Ishikawa (cell line): ENCODE measurements at regions not wholly inside any gene's neighbourhood (a gene's known extent, or its start where the extent isn't known, plus 50 kb on each side); places are given as distances from the start of the nearest gene placed in this dataset.

ENCODE experiments used
- CEBPB ChIP-seq: IDR thresholded peaks from 2 replicates; pipeline ENCODE4 v1.6.1; 2012
- CREB1 ChIP-seq: IDR thresholded peaks from 2 replicates; pipeline ENCODE4 v1.6.1; 2012; ENCODE audit warnings: low read depth
- EGR1 ChIP-seq: IDR thresholded peaks from 2 replicates; pipeline ENCODE4 v1.6.1; 2012
- EP300 ChIP-seq: IDR thresholded peaks from 2 replicates; pipeline ENCODE4 v1.6.1; 2012; ENCODE audit warnings: borderline replicate concordance
- FOXM1 ChIP-seq: IDR thresholded peaks from 2 replicates; pipeline ENCODE4 v1.6.1; 2012; ENCODE audit warnings: low read depth, borderline replicate concordance
- NFIC ChIP-seq: IDR thresholded peaks from 2 replicates; pipeline ENCODE4 v1.6.1; 2012
- RAD21 ChIP-seq: IDR thresholded peaks from 2 replicates; pipeline ENCODE4 v1.6.1; 2012; ENCODE audit warnings: low read depth
- REST ChIP-seq: IDR thresholded peaks from 2 replicates; pipeline ENCODE4 v1.6.1; 2012; ENCODE audit warnings: low read depth, mild to moderate bottlenecking
- TAF1 ChIP-seq: IDR thresholded peaks from 2 replicates; pipeline ENCODE4 v1.6.1; 2012; ENCODE audit warnings: low read depth, mild to moderate bottlenecking
- TCF12 ChIP-seq: IDR thresholded peaks from 2 replicates; pipeline ENCODE4 v1.6.1; 2012; ENCODE audit warnings: low read depth
- TEAD4 ChIP-seq: IDR thresholded peaks from 2 replicates; pipeline ENCODE4 v1.6.1; 2012
- YY1 ChIP-seq: IDR thresholded peaks from 2 replicates; pipeline ENCODE4 v1.6.1; 2012; ENCODE audit warnings: low read depth
- ZBTB7A ChIP-seq: IDR thresholded peaks from 2 replicates; pipeline ENCODE4 v1.6.1; 2012; ENCODE audit warnings: low read depth
- TF ChIP-seq, protein P1 (sequence below): IDR thresholded peaks from 2 replicates; pipeline ENCODE4 v1.6.1; 2012
- TF ChIP-seq, protein P2 (sequence below): IDR thresholded peaks from 2 replicates; pipeline ENCODE4 v1.6.1; 2012

DNA sequence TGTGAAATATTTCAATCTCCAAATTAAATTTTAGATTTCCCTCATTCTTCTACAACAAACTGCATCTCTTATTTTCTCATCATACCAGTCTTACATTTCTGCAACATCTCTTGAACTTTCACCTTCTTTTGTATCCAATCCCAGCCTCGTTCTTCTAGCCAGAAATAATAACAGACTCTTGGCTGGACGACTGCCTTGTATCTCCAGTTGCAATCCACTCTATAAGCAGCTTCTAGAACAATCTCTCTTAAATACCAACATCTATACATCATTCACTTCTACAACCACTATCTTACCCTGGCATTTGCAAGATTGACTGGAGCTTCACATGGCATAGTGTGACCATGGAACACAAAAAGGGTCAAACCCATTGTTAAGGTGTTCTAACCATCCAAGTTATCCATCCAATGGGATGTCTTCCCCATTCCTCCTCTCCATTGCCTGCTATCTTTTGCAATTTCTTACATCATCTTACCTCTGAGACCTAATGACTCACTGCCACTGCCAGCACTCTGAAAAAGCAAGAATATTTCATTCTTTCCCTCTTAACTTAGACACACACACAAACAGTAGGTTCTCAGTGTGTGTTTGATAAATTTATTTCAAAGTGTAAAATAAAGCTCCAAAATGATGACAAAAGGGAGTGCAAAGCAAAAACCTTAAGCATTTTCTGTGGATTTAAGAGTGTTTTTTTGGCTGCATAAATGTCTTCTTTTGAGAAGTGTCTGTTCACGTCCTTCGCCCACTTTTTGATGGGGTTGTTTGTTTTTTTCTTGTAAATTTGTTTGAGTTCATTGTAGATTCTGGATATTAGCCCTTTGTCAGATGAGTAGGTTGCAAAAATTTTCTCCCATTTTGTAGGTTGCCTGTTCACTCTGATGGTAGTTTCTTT is 145.6 kb downstream of the METTL4 start:
- TF ChIP-seq EP300: no peak
- TF ChIP-seq YY1: no peak
- TF ChIP-seq TAF1: no peak
- no peak for TF ChIP-seq EGR1
- no peak for TF ChIP-seq REST
- TF ChIP-seq TEAD4: no peak
- TF ChIP-seq ZBTB7A: no peak
- no peak for TF ChIP-seq RAD21
- TF ChIP-seq CEBPB: no peak
- TF ChIP-seq, protein P1, sequence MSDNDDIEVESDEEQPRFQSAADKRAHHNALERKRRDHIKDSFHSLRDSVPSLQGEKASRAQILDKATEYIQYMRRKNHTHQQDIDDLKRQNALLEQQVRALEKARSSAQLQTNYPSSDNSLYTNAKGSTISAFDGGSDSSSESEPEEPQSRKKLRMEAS: no peak
- TF ChIP-seq FOXM1: no peak
- no peak for TF ChIP-seq NFIC
- TF ChIP-seq, protein P2, sequence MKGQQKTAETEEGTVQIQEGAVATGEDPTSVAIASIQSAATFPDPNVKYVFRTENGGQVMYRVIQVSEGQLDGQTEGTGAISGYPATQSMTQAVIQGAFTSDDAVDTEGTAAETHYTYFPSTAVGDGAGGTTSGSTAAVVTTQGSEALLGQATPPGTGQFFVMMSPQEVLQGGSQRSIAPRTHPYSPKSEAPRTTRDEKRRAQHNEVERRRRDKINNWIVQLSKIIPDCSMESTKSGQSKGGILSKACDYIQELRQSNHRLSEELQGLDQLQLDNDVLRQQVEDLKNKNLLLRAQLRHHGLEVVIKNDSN: no peak
- no peak for TF ChIP-seq CREB1
- no peak for TF ChIP-seq TCF12

DNA sequence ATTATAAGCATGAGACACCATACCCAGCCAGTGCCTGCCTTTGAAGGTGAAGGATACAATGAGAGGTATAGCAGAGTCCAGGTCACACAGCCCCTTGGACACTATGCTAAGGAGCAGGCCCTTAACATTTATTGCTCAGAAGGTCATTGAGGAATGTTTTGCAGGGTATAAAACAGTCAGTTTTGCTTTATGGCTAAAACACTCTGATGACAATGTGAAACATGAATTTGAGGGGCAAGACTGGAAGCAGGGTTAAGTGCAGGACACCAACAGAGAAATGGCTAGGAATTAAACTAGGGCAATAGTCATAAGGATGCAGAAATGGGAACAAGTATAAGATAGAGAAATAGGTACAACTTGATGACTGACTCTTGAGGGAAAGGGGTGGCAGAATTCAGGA is 141.1 kb downstream of the METTL4 start:
- no peak for TF ChIP-seq NFIC

DNA sequence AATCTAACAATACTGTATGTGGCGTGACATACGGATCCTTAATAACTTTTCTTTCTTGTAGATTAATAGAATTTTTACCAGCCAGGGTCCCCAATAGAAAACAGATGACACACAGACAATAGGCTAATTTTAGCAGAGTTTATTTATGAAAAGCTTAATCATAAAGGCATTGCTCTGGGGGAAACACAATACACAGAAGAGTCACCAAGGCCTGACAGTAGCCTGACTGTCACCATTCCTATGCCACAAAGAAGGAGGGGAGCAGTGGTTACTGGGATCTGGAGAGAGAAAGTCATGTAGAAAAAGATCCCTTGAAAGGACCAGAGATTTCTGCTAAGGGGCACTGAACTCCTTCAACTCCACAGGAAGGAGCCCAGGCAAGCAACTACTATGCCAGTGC is 139.5 kb downstream of the METTL4 start:
- TF ChIP-seq TAF1: no peak
- TF ChIP-seq, protein P1: no peak
- TF ChIP-seq EGR1: no peak
- TF ChIP-seq EP300: no peak
- TF ChIP-seq NFIC: no peak
- no peak for TF ChIP-seq CREB1
- TF ChIP-seq REST: no peak
- TF ChIP-seq, protein P2: no peak
- no peak for TF ChIP-seq TCF12
- TF ChIP-seq ZBTB7A: no peak
- TF ChIP-seq TEAD4: no peak
- TF ChIP-seq YY1: no peak
- TF ChIP-seq CEBPB: no peak
- TF ChIP-seq FOXM1: no peak
- no peak for TF ChIP-seq RAD21

DNA sequence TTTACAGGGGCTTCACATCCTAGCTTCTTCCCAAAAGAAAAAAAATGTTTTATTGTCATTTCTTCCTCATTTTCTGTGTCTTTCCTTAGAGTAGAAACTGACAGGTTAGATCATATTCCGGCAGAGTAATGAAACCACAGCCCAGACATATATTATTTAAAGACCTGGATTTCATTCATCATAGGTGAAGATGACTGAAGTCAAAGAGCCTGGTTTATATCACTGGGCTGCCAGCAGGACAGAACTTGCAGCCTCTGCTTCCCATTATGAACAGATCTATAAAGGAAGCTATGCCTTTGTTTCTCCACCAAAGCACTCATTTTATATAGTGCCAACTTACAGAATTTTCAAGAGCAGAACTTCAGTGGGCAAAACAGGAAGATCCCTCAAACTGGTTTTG is 137.9 kb downstream of the METTL4 start:
- TF ChIP-seq EP300 (no peak), TEAD4 (no peak)

DNA sequence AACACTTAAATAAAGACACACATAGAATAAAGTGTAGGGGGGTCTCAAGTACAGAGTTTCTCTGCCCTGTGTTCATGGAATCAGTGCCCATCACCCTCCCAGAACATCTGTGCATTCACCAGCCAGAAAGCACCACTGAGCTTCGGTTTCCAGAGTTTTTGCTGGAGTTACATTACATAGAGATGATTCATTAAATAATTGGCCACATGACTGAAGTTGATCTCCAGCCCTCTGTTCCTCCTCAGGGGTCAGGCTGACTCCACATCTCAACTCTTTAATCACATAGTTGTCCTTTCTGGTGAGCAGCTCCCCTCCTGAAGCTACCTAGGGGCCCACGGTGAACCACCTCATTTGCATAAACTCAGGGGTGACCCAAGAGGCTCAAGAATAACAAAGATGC is 129.8 kb downstream of the METTL4 start:
- no peak for TF ChIP-seq REST
- no peak for TF ChIP-seq TEAD4
- TF ChIP-seq YY1: no peak
- no peak for TF ChIP-seq CEBPB
- TF ChIP-seq FOXM1: no peak
- TF ChIP-seq ZBTB7A: no peak
- TF ChIP-seq, protein P1: no peak
- no peak for TF ChIP-seq TCF12
- no peak for TF ChIP-seq EP300
- TF ChIP-seq, protein P2: no peak
- TF ChIP-seq CREB1: no peak
- no peak for TF ChIP-seq EGR1
